ENCODE measurements at regions not wholly inside any gene's neighbourhood (a gene's known extent, or its start where the extent isn't known, plus 50 kb on each side); places are given as distances from the start of the nearest gene placed in this dataset.

DNA sequence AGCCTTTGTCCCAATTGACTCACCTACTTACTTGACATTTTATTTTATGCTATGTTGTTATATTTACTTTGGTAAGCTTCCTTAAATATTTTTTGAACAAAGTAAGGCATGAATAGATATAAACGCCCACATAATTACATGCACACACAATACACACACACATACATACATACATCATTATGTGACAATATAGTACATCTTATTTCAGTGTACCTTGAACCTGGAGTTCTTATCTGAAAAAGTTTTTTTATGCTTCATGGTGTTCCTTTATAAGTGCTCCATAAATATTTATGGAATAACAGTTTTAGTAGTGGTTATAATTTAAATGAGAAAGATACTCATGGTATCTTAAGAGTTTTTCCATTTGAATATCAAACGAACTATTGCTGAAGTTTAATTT is 102.8 kb upstream of the MTPN start:
- DNase-seq, result no peak
- 41 to 80% methylated on average over 2 of the region's 2 CpGs for WGBS, 2 donors
- intact Hi-C loops (cut with DNase I), result no loop called here

DNA sequence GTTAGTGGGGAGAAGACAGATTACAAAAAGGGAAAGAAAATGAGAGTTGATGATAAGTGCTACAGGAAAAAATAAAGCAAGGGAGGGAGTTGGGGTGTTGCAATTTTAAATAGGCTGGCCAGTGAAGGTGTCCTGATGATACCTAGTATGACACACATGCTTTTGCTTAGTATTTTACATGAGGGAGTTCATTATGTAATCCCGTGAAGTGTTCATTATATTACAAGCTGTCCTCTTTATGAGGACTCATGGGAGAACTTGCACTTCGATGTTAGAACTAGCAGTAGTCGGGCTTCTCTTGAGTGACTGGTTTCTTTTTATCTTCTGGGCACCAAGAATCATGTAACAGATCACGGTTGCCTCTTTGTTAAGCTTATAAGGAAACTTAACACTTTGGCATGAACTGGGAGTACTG is 102.3 kb upstream of the MTPN start:
- Histone ChIP-seq H3K9me3 (no peaks in the 10 kb centered on the region), H3K27me3 (no peaks in the 10 kb centered on the region), H3K36me3 (no peaks in the 10 kb centered on the region), H3K4me3 (no peak overlapping the region), H3K4me1 (no peaks in the 10 kb centered on the region), H3K27ac (no peak overlapping the region)
- TF ChIP-seq POLR2A (IDR thresholded peaks at IDR 0.05), result no peak
- no peak for TF ChIP-seq EP300 (IDR thresholded peaks at IDR 0.05)
- no peak for TF ChIP-seq POLR2AphosphoS5 (IDR thresholded peaks at IDR 0.05)
- TF ChIP-seq, protein P1, sequence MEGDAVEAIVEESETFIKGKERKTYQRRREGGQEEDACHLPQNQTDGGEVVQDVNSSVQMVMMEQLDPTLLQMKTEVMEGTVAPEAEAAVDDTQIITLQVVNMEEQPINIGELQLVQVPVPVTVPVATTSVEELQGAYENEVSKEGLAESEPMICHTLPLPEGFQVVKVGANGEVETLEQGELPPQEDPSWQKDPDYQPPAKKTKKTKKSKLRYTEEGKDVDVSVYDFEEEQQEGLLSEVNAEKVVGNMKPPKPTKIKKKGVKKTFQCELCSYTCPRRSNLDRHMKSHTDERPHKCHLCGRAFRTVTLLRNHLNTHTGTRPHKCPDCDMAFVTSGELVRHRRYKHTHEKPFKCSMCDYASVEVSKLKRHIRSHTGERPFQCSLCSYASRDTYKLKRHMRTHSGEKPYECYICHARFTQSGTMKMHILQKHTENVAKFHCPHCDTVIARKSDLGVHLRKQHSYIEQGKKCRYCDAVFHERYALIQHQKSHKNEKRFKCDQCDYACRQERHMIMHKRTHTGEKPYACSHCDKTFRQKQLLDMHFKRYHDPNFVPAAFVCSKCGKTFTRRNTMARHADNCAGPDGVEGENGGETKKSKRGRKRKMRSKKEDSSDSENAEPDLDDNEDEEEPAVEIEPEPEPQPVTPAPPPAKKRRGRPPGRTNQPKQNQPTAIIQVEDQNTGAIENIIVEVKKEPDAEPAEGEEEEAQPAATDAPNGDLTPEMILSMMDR (IDR thresholded peaks at IDR 0.05), result no peak
- intact Hi-C loops (cut with DNase I), result no loop called here
- WGBS, 2 donors, result 74 to 87% methylated on average over 4 of the region's 4 CpGs
- DNase-seq, result no peak

More for the DNA sequence above, 102.8 kb upstream of the MTPN start:
- H3K4me3 ChIP-seq, result no peak overlapping the region
- no peaks in the 10 kb centered on the region for H3K9me3 ChIP-seq
- no peaks in the 10 kb centered on the region for H3K36me3 ChIP-seq
- TF ChIP-seq POLR2AphosphoS5 (IDR thresholded peaks at IDR 0.05), result no peak
- TF ChIP-seq, protein P1 (IDR thresholded peaks at IDR 0.05), result no peak
- no peak for TF ChIP-seq EP300 (IDR thresholded peaks at IDR 0.05)
- no peak for TF ChIP-seq POLR2A (IDR thresholded peaks at IDR 0.05)
- H3K27ac ChIP-seq, result no peak overlapping the region
- H3K4me1 ChIP-seq, result no peaks in the 10 kb centered on the region
- H3K27me3 ChIP-seq, result no peaks in the 10 kb centered on the region

- no peaks in the 10 kb centered on the region for H3K36me3 ChIP-seq
- H3K4me1 ChIP-seq, result no peaks in the 10 kb centered on the region
- no peak for DNase-seq
- H3K27ac ChIP-seq, result no peak overlapping the region
- no peaks in the 10 kb centered on the region for H3K27me3 ChIP-seq
- 81 to 88% methylated on average over 1 of the region's 1 CpG for WGBS, 2 donors
- no peaks in the 10 kb centered on the region for H3K9me3 ChIP-seq
- no peak for TF ChIP-seq EP300 (IDR thresholded peaks at IDR 0.05)
- TF ChIP-seq POLR2A (IDR thresholded peaks at IDR 0.05), result no peak
- TF ChIP-seq POLR2AphosphoS5 (IDR thresholded peaks at IDR 0.05), result no peak
- TF ChIP-seq, protein P1 (IDR thresholded peaks at IDR 0.05), result no peak
- no peak overlapping the region for H3K4me3 ChIP-seq
- intact Hi-C loops (cut with DNase I), result no loop called here
These were observed 101.9 kb upstream of the MTPN start for GRCh38 chr7:136079066-136079465.

DNA sequence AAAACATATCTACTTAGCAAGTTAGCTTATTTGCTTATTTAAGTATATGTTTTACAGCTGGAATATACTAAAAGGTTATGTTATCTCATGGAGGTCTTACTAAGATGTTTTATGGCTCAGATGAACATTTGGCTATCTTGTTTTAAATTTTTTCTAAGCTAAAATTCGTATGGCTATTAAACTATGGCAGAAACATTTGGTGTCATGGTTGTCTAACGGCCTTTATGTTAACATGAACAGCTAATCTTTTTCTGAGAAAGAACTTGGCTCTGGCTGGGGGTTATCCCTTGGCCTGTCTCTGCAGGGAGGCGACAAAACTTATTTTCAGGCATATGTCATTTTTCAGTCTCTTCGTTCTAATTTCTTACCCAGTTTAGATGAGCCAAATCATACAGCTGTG is 101.5 kb upstream of the MTPN start:
- no peak for DNase-seq
- intact Hi-C loops (cut with DNase I), result no loop called here
- no peaks in the 10 kb centered on the region for H3K4me1 ChIP-seq
- no peaks in the 10 kb centered on the region for H3K36me3 ChIP-seq
- WGBS, 2 donors, result 69 to 76% methylated on average over 4 of the region's 4 CpGs
- no peak overlapping the region for H3K4me3 ChIP-seq
- H3K9me3 ChIP-seq, result no peaks in the 10 kb centered on the region
- TF ChIP-seq POLR2A (IDR thresholded peaks at IDR 0.05) (no peak), POLR2AphosphoS5 (IDR thresholded peaks at IDR 0.05) (no peak), EP300 (IDR thresholded peaks at IDR 0.05) (no peak)
- TF ChIP-seq, protein P1 (IDR thresholded peaks at IDR 0.05), result no peak
- H3K27me3 ChIP-seq, result no peaks in the 10 kb centered on the region
- no peak overlapping the region for H3K27ac ChIP-seq

- Histone ChIP-seq H3K9me3 (no peaks in the 10 kb centered on the region), H3K36me3 (no peaks in the 10 kb centered on the region), H3K27ac (no peak overlapping the region), H3K4me1 (no peaks in the 10 kb centered on the region), H3K27me3 (no peaks in the 10 kb centered on the region), H3K4me3 (no peak overlapping the region)
- DNase-seq, result no peak
- 76 to 80% methylated on average over 2 of the region's 2 CpGs for WGBS, 2 donors
- intact Hi-C loops (cut with DNase I), result no loop called here
- TF ChIP-seq EP300 (IDR thresholded peaks at IDR 0.05), result no peak
- TF ChIP-seq POLR2A (IDR thresholded peaks at IDR 0.05), result no peak
- TF ChIP-seq, protein P1 (IDR thresholded peaks at IDR 0.05), result no peak
- no peak for TF ChIP-seq POLR2AphosphoS5 (IDR thresholded peaks at IDR 0.05)
These were observed 99.8 kb upstream of the MTPN start for GRCh38 chr7:136076954-136077353.

Data from sigmoid colon (tissue), 6 donors.